Spleen (tissue), 7 donors: ENCODE measurements at regions not wholly inside any gene's neighbourhood (a gene's known extent, or its start where the extent isn't known, plus 50 kb on each side); places are given as distances from the start of the nearest gene placed in this dataset.

ENCODE experiments used
- CTCF ChIP-seq, 11 experiments: fragments of 200-600 bp in 7 of 11; fragments of 450-650 bp in 4 of 11; sonication (generic) in 4 of 11; IDR thresholded peaks in 8 of 11; conservative IDR thresholded peaks in 3 of 11; 1 replicate in 7 of 11; 2 replicates in 4 of 11; pipeline versions ENCODE4 v1.4.0 to v1.8.0; 2016 to 2021; ENCODE audit warnings: antibody characterized with exemption in 11 of 11, inconsistent platforms in 4 of 11, mild to moderate bottlenecking in 1 of 11
- POLR2A ChIP-seq, 3 donors: fragments of 450-650 bp; IDR thresholded peaks; one replicate each; pipeline ENCODE4 v1.5.1; 2017; ENCODE audit warnings: antibody characterized with exemption in 3 of 3, mild to moderate bottlenecking in 1 of 3
- donor health status: DM: no; HTN: no; CAD: no; lungs with moderate emphysema.
- donor health status: DM: no; HTN: no; CAD: no.
- donor health status: DM: no; HTN: no; CAD: no.

GRCh38 chr3:76627236-76627635 is 412.7 kb upstream of the ROBO2 start:
- no peak for TF ChIP-seq CTCF (IDR thresholded peaks at IDR 0.05 in 8 of 11, conservative IDR thresholded peaks at IDR 0.05 in 3 of 11)
- TF ChIP-seq POLR2A (IDR thresholded peaks at IDR 0.05): no peak
